Smooth muscle cell (in vitro differentiated cells): ENCODE measurements at regions not wholly inside any gene's neighbourhood (a gene's known extent, or its start where the extent isn't known, plus 50 kb on each side); places are given as distances from the start of the nearest gene placed in this dataset.

Experiments used
- DNase-seq: peaks from one replicate; lab custom pipeline; 2025; ENCODE audit not compliant: unreplicated experiment; lab: John Stamatoyannopoulos, UW
- H2AFZ ChIP-seq: fragments of 200-600 bp; sonication (generic); 2 replicates; pipeline ENCODE4 v1.6.0; 2016; ENCODE audit warnings: antibody characterized with exemption, low read depth, mild to moderate bottlenecking
- H3F3A ChIP-seq: fragments of 200-600 bp; sonication (generic); 2 replicates; pipeline ENCODE4 v1.6.0; 2017; ENCODE audit warnings: antibody characterized with exemption, low read depth
- H3K27ac ChIP-seq: fragments of 200-600 bp; sonication (generic); 2 replicates; pipeline ENCODE4 v1.5.1; 2016; ENCODE audit warnings: low read depth, mild to moderate bottlenecking
- H3K27me3 ChIP-seq: fragments of 200-600 bp; sonication (generic); 2 replicates; pipeline ENCODE4 v1.6.1; 2016; ENCODE audit warnings: low read depth, mild to moderate bottlenecking
- H3K36me3 ChIP-seq: fragments of 200-600 bp; sonication (generic); 2 replicates; pipeline ENCODE4 v1.5.1; 2016; ENCODE audit warnings: low read depth
- H3K4me1 ChIP-seq: fragments of 200-600 bp; sonication (generic); 2 replicates; pipeline ENCODE4 v1.5.1; 2016; ENCODE audit warnings: low read depth
- H3K4me2 ChIP-seq: fragments of 200-600 bp; sonication (generic); 2 replicates; pipeline ENCODE4 v1.6.0; 2016; ENCODE audit warnings: mild to moderate bottlenecking
- H3K4me3 ChIP-seq: fragments of 200-600 bp; sonication (generic); 2 replicates; pipeline ENCODE4 v1.5.1; 2016; ENCODE audit warnings: mild to moderate bottlenecking
- H3K79me2 ChIP-seq: fragments of 200-600 bp; sonication (generic); 2 replicates; pipeline ENCODE4 v1.6.0; 2016; ENCODE audit warnings: low read depth, mild to moderate bottlenecking
- H3K9ac ChIP-seq: fragments of 200-600 bp; sonication (generic); 2 replicates; pipeline ENCODE4 v1.6.0; 2016; ENCODE audit warnings: low read depth
- H3K9me3 ChIP-seq: fragments of 200-600 bp; sonication (generic); replicated peaks from 2 replicates; pipeline ENCODE4 v1.5.1; 2016; ENCODE audit warnings: low read depth
- H4K20me1 ChIP-seq: fragments of 200-600 bp; sonication (generic); 2 replicates; pipeline ENCODE4 v1.6.0; 2016; ENCODE audit warnings: low read depth
- CTCF ChIP-seq: fragments of 200-600 bp; sonication (generic); IDR thresholded peaks from 2 replicates; pipeline ENCODE4 v1.5.1; 2017; ENCODE audit warnings: borderline replicate concordance, mild to moderate bottlenecking, antibody characterized with exemption; ENCODE audit not compliant: insufficient read depth, poor library complexity, severe bottlenecking
- WGBS: methylation state at CpG from one replicate; pipeline ENCODE4 v1.1.7; 2016; ENCODE audit warnings: low lambda C conversion rate; 5-methylcytosine and 5-hydroxymethylcytosine counted together

GRCh38 chr16:85986931-85987749, 88.2 kb downstream of the IRF8 start:
- no peak overlapping the region for H2AFZ ChIP-seq
- H3K4me2 ChIP-seq = no peak overlapping the region
- no peaks in the 10 kb centered on the region for H3K36me3 ChIP-seq
- no peak overlapping the region for H3K27ac ChIP-seq
- no peaks in the 10 kb centered on the region for H4K20me1 ChIP-seq
- peak; percentile 60 for TF ChIP-seq CTCF
- H3K4me3 ChIP-seq = no peak overlapping the region
- H3K9ac ChIP-seq = no peak overlapping the region
- DNase-seq = no peak
- peaks cover 3% of the 10 kb centered on the region for H3K27me3 ChIP-seq
- H3K9me3 ChIP-seq = no peaks in the 10 kb centered on the region
- no peaks in the 10 kb centered on the region for H3K79me2 ChIP-seq
- WGBS = 79% methylated on average over 9 of the region's 12 CpGs
- no peaks in the 10 kb centered on the region for H3K4me1 ChIP-seq
- no peaks in the 10 kb centered on the region for H3F3A ChIP-seq

GRCh38 chr16:85987750-85988078, 88.8 kb downstream of the IRF8 start:
- Histone ChIP-seq H3K4me1 (no peaks in the 10 kb centered on the region), H3K36me3 (no peaks in the 10 kb centered on the region), H3K9me3 (no peaks in the 10 kb centered on the region), H3K9ac (no peak overlapping the region), H3K4me2 (no peak overlapping the region), H3K27me3 (peaks cover 3% of the 10 kb centered on the region), H3K4me3 (no peak overlapping the region), H3F3A (no peaks in the 10 kb centered on the region), H4K20me1 (no peaks in the 10 kb centered on the region), H3K27ac (no peak overlapping the region), H2AFZ (no peak overlapping the region), H3K79me2 (no peaks in the 10 kb centered on the region)
- TF ChIP-seq CTCF = no peak
- DNase-seq = no peak
- 64% methylated on average over 4 of the region's 5 CpGs for WGBS

GRCh38 chr16:85988306-85988705, 89.3 kb downstream of the IRF8 start:
- no peaks in the 10 kb centered on the region for H3F3A ChIP-seq
- no peaks in the 10 kb centered on the region for H3K79me2 ChIP-seq
- TF ChIP-seq CTCF = no peak
- no peaks in the 10 kb centered on the region for H4K20me1 ChIP-seq
- H3K27me3 ChIP-seq = peaks cover 3% of the 10 kb centered on the region
- no peaks in the 10 kb centered on the region for H3K9me3 ChIP-seq
- no peak overlapping the region for H3K4me3 ChIP-seq
- H3K9ac ChIP-seq = no peak overlapping the region
- DNase-seq = no peak
- no peak overlapping the region for H3K27ac ChIP-seq
- no peaks in the 10 kb centered on the region for H3K36me3 ChIP-seq
- no peak overlapping the region for H2AFZ ChIP-seq
- 76% methylated on average over 5 of the region's 5 CpGs for WGBS
- H3K4me2 ChIP-seq = no peak overlapping the region
- no peaks in the 10 kb centered on the region for H3K4me1 ChIP-seq
